ENCODE measurements at regions not wholly inside any gene's neighbourhood (a gene's known extent, or its start where the extent isn't known, plus 50 kb on each side); places are given as distances from the start of the nearest gene placed in this dataset.
"Not testable (repeated sequence)": the region's sequence is repeated elsewhere in the genome, so short reads cannot be mapped to it uniquely, and the experiment has no call there.

DNA sequence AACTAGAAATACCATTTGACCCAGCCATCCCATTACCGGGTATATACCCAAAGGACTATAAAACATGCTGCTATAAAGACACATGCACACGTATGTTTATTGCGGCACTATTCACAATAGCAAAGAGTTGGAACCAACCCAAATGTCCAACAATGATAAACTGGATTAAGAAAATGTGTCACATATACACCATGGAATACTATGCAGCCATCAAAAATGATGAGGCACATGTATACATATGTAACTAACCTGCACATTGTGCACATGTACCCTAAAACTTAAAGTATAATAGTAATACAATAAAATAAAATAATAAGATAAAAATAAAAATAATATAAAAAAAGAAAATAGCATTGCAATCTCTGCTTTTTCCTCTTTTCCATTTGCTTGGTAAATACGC, 344.7 kb downstream of the FGF10 start:
- H3K4me3 Mint-ChIP-seq; H3K4me1 Mint-ChIP-seq (ENCODE audit: low read depth); ATAC-seq; H3K27me3 Mint-ChIP-seq (ENCODE audit: low read depth); H3K27ac Mint-ChIP-seq; DNase-seq; POLR2A ChIA-PET; H3K36me3 Mint-ChIP-seq (ENCODE audit: low read depth); CTCF ChIA-PET: not testable (repeated sequence)
- peaks cover 19% of the 10 kb centered on the region for H3K9me3 Mint-ChIP-seq (ENCODE audit: insufficient read depth)

DNA sequence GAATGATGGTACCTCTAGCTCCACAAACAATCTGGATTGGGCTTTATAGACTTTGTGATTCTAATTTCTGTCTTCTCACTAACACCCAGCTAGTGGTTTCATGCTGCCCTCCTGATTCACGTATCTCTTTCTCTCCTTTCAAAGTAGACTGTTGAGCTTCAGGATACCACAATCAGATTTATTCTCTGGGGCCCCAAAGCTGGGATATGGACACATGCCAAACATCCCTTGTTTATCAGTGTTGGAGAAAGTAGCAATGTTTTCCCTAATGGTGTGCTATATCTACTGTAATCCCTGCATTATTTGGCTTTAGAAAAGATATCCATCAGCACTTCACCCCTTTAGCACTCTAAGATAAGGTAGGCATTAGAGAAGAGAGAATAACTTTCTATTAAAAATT, 361.0 kb downstream of the FGF10 start:
- Mint-ChIP-seq H3K36me3 (ENCODE audit: low read depth) (no peaks in the 10 kb centered on the region), H3K4me1 (ENCODE audit: low read depth) (no peaks in the 10 kb centered on the region), H3K27ac (no peak overlapping the region), H3K4me3 (no peak overlapping the region), H3K27me3 (ENCODE audit: low read depth) (no peaks in the 10 kb centered on the region), H3K9me3 (ENCODE audit: insufficient read depth) (no peaks in the 10 kb centered on the region)
- POLR2A ChIA-PET = no interaction called here
- CTCF ChIA-PET = no interaction called here
- no peak for DNase-seq
- ATAC-seq = no peak

DNA sequence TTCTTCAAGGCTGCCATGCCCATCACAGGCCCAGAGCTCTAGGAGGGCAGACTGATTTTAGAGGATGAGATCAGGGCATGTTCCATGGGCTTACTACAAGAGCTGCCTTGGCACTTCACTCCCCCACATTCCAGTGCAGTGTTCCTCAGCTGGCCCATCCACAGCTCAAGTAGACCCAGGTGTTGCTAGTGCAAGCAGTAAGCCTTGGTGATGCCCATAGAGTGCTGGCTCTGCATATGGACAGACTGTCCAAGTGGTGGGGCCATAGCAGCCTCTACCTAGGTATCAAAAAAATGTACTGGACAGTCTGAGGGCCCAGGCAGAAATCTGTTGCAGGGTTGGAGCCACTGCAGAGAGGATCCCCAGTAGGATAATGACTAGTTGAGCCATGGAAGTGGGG, 366.6 kb downstream of the FGF10 start:
- no peaks in the 10 kb centered on the region for H3K36me3 Mint-ChIP-seq (ENCODE audit: low read depth)
- no peak overlapping the region for H3K4me3 Mint-ChIP-seq
- no peak for ATAC-seq
- no peak overlapping the region for H3K27ac Mint-ChIP-seq
- H3K9me3 Mint-ChIP-seq (ENCODE audit: insufficient read depth) = no peaks in the 10 kb centered on the region
- POLR2A ChIA-PET = no interaction called here
- no peak for DNase-seq
- CTCF ChIA-PET = no interaction called here
- no peaks in the 10 kb centered on the region for H3K4me1 Mint-ChIP-seq (ENCODE audit: low read depth)
- H3K27me3 Mint-ChIP-seq (ENCODE audit: low read depth) = no peaks in the 10 kb centered on the region

DNA sequence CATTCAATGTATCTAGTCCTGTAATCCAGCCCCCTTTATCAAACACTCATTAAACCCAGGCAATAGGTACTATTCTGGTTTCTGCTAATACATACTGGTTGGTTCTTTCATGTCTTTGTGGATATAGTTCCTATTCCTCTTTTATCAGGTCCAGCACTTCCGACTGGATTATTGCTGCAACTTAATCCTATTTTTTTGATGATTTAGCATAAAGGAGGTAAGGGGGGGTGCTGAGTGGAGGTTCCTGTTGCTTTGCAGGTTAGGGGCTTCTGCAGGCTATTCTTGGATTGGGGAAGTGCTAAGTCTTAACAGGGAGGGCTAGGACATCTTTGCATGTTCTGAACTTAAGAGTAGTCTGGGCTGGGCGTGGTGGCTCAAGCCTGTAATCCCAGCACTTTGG, 377.7 kb downstream of the FGF10 start:
- POLR2A ChIA-PET = no interaction called here
- ATAC-seq (no peak), DNase-seq (no peak)
- H3K4me3 Mint-ChIP-seq = no peak overlapping the region
- no peaks in the 10 kb centered on the region for H3K36me3 Mint-ChIP-seq (ENCODE audit: low read depth)
- H3K27ac Mint-ChIP-seq = no peak overlapping the region
- no peaks in the 10 kb centered on the region for H3K4me1 Mint-ChIP-seq (ENCODE audit: low read depth)
- H3K9me3 Mint-ChIP-seq (ENCODE audit: insufficient read depth) = peaks cover 7% of the 10 kb centered on the region
- CTCF ChIA-PET = no interaction called here
- H3K27me3 Mint-ChIP-seq (ENCODE audit: low read depth) = no peaks in the 10 kb centered on the region

DNA sequence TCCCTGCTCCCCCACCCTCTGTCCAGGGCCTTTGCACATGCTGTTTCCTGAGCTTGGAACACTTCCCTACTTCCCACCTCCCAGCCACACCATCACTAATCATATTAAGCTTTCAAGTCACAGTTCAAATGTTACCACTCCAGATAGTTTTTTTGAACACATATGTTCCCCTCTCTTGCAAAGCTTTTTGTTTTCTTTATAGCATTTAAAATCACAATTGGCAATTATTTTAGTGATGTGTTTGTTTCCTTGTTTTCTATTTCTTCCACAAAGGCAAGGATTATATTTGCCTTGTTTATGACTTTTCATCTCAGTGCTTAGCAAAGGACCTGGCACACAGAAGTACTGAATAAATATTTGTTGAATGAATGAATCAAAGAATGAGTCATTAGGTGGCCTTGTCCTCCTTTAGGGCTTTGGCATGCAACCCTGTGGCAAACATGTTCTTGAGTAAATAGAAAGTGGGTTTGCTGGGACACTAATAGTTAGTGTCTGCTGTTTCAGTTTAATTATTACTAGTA, 386.8 kb downstream of the FGF10 start:
- Mint-ChIP-seq H3K36me3 (ENCODE audit: low read depth) (no peaks in the 10 kb centered on the region), H3K4me1 (ENCODE audit: low read depth) (no peaks in the 10 kb centered on the region), H3K4me3 (no peak overlapping the region), H3K27me3 (ENCODE audit: low read depth) (no peaks in the 10 kb centered on the region), H3K9me3 (ENCODE audit: insufficient read depth) (peaks cover 7% of the 10 kb centered on the region), H3K27ac (no peak overlapping the region)
- DNase-seq (no peak), ATAC-seq (no peak)
- ChIA-PET POLR2A (no interaction called here), CTCF (no interaction called here)

DNA sequence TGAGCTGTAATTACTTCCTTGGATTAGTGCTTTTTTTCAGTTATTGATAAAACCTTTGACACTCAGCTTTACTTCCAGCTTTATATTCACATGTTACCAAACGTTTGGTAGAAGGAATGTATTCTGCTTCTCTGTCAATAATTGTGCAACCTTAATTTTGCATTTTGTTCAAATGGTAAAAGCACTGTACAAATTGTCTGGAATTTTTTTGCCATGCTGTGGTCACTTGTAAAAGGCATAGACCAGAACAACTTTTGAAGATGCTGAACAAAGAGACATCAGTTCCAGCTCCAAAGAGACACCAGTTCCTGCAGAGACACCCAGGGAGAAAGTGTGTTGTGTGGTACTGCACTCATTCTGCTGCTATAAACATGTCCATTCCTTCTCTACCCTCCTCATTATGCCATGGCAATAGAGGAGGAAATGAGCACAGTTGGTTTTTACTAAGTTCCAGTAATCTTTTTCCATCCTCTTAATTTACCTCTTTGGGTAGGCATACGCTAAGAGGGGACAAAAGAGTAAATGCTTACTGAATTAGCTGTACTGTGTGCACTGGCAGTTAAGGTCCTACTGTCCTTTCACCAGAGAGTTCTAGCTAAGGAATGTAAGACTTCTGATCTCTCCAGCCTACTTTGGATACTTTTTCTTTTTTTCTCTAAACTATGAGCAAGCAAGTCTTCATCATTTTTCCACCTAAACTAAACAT, 387.4 kb downstream of the FGF10 start:
- DNase-seq (no peak), ATAC-seq (no peak)
- Mint-ChIP-seq H3K4me1 (ENCODE audit: low read depth) (no peaks in the 10 kb centered on the region), H3K9me3 (ENCODE audit: insufficient read depth) (peaks cover 7% of the 10 kb centered on the region), H3K36me3 (ENCODE audit: low read depth) (no peaks in the 10 kb centered on the region), H3K4me3 (no peak overlapping the region), H3K27me3 (ENCODE audit: low read depth) (no peaks in the 10 kb centered on the region), H3K27ac (no peak overlapping the region)
- ChIA-PET POLR2A (no interaction called here), CTCF (no interaction called here)

DNA sequence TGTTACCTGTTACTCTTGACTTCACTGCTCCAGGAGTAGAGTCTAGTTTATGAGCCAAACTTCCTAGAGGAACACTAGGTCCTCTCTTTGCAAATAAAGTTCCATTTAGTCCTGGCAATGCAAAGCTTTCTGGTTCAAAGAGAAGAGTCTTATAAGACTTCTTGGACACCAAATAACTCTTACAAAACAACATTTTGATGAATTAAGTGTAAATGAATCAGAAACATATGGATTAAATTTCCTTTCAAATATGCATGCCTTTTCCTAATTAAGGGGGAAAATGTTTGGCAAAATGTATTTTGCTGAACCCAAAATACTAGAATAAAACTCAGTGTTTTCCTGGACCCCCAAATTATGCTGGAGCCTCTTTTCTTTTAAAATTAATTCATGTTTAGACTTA, 388.0 kb downstream of the FGF10 start:
- Mint-ChIP-seq H3K27ac (no peak overlapping the region), H3K27me3 (ENCODE audit: low read depth) (no peaks in the 10 kb centered on the region), H3K4me3 (no peak overlapping the region), H3K9me3 (ENCODE audit: insufficient read depth) (peaks cover 7% of the 10 kb centered on the region), H3K4me1 (ENCODE audit: low read depth) (no peaks in the 10 kb centered on the region), H3K36me3 (ENCODE audit: low read depth) (no peaks in the 10 kb centered on the region)
- DNase-seq (no peak), ATAC-seq (no peak)
- CTCF ChIA-PET = no interaction called here
- POLR2A ChIA-PET = no interaction called here

DNA sequence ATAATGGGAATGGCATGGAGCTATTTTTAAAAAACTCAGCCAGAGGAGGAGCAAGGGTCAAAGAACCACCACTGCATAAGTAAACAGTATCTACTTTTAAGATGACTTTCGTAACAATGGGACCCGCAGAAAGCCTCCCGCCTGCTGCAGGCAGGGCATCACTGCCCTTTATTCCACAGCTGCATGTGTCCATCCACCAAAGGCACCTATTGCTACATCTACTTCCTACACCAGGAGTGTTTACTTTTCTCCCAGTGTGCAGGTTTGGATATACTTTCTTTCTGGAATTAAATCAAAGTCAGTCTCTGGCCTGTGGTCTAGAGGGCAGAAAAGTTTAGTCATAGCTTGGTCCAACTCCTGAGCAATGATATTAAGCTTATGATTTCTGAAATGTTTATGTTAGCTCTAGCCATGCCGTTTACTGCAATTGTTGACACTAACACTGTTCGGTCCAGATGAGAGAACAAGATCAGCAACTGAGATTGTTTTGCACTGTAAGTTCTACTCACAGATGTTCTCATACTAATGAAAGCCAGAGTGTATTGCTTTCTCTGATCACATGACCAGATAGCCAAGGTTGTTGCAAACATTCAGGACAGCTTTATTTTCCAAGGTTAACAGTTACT, 391.5 kb downstream of the FGF10 start:
- peaks cover 11% of the 10 kb centered on the region for H3K9me3 Mint-ChIP-seq (ENCODE audit: insufficient read depth)
- ATAC-seq (no peak), DNase-seq (no peak)
- POLR2A ChIA-PET = no interaction called here
- H3K4me3 Mint-ChIP-seq = no peak overlapping the region
- CTCF ChIA-PET = no interaction called here
- H3K27ac Mint-ChIP-seq = no peak overlapping the region
- no peaks in the 10 kb centered on the region for H3K4me1 Mint-ChIP-seq (ENCODE audit: low read depth)
- no peaks in the 10 kb centered on the region for H3K27me3 Mint-ChIP-seq (ENCODE audit: low read depth)
- no peaks in the 10 kb centered on the region for H3K36me3 Mint-ChIP-seq (ENCODE audit: low read depth)

DNA sequence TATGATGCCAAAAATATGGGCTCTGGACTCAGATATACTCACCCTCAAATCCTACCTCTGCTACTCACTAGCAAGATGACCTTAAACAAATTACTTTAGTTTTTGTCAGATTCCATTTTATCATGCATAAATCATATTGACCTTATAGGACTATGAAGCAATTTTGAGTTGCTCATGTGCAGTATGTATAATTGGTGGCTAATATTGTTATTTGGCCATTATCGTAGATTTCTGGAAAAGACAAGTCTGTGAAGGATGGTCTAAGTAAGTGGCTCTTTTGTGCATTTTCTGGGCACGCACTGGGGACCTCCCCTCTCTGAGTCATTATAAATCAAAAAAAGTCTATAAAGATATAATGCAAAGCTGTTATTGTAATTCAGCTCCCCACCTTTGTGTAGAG, 393.0 kb downstream of the FGF10 start:
- H3K4me3 Mint-ChIP-seq = no peak overlapping the region
- ATAC-seq (no peak), DNase-seq (no peak)
- POLR2A ChIA-PET = no interaction called here
- H3K9me3 Mint-ChIP-seq (ENCODE audit: insufficient read depth) = peaks cover 11% of the 10 kb centered on the region
- H3K4me1 Mint-ChIP-seq (ENCODE audit: low read depth) = no peaks in the 10 kb centered on the region
- H3K27ac Mint-ChIP-seq = no peak overlapping the region
- H3K27me3 Mint-ChIP-seq (ENCODE audit: low read depth) = no peaks in the 10 kb centered on the region
- H3K36me3 Mint-ChIP-seq (ENCODE audit: low read depth) = no peaks in the 10 kb centered on the region
- CTCF ChIA-PET = no interaction called here

DNA sequence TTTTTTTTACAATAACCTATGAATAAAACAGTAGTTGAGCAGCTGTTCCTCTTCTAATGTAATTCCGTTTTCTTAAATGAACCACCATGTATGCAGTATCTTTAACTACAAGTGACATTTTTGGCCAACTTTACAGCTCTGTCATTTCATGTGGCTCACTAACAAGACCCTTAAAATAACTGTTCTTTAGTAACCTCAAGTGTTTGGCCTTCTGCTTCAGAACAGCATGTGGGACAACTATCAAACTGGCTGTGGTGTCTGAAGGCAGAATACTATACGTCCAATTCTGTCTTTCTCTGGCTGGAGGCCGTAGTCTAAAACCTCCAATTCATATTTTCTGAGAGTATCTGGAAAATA, 391.4 kb downstream of the NNT start:
- DNase-seq (no peak), ATAC-seq (no peak)
- Mint-ChIP-seq H3K27ac (no peak overlapping the region), H3K27me3 (ENCODE audit: low read depth) (no peaks in the 10 kb centered on the region), H3K9me3 (ENCODE audit: insufficient read depth) (peaks cover 11% of the 10 kb centered on the region), H3K4me1 (ENCODE audit: low read depth) (no peaks in the 10 kb centered on the region), H3K36me3 (ENCODE audit: low read depth) (no peaks in the 10 kb centered on the region), H3K4me3 (no peak overlapping the region)
- CTCF ChIA-PET = no interaction called here
- POLR2A ChIA-PET = no interaction called here

DNA sequence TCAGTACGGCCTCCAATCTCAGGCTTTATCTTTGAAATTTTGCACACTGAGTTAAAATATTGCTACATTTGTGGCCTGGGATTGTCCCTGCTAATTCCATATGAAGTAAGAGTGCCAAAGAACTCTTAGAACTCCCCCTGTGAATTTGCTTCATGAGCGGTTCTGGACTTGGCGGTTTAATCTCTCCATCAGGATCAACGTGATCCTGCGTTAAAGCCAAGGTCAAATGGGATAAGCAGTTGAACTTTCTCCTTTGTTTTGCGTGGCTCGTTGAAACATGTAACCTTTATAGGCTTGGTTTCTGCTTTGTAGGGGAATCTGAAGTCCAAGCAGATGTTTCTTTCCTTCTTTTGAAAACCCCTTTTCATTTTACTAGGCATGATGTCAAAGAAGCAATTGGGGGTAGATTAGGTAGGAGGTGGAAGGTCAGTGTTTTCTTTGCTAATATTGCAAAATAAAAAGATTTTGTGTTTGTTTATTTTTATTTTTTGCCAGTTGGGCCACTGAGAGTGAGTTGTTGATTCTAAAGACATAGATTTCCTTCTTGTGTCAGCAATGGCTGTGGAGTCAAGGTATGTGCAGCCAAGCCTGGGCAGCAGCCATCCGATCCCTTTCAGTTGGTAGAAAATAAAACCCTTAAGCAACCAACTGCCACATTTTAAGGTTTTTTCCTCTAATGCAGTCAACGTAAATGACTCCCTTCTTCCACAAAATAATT, 390.8 kb downstream of the NNT start:
- ChIA-PET POLR2A (no interaction called here), CTCF (no interaction called here)
- H3K36me3 Mint-ChIP-seq (ENCODE audit: low read depth) = no peaks in the 10 kb centered on the region
- DNase-seq (no peak), ATAC-seq (no peak)
- no peak overlapping the region for H3K27ac Mint-ChIP-seq
- H3K4me1 Mint-ChIP-seq (ENCODE audit: low read depth) = no peaks in the 10 kb centered on the region
- no peak overlapping the region for H3K4me3 Mint-ChIP-seq
- no peaks in the 10 kb centered on the region for H3K27me3 Mint-ChIP-seq (ENCODE audit: low read depth)
- peaks cover 11% of the 10 kb centered on the region for H3K9me3 Mint-ChIP-seq (ENCODE audit: insufficient read depth)

DNA sequence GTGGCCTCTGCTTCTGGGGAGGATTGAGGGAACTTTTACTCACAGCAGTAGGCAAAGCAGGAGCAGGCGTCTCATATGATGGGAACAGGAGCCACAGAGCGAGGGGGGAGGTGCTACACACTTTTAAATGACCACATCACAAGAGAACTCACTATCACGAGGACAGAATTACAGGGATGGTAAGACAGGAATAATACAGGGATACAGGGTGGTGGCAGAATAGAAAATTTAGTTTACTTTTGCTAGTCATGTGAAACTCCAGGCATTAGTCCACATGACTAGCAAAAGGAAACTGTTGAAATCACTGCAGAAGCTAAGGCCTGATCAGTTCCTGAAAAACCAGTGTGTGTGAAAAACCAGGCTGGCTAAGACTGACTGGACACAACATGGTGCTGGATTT, 382.4 kb downstream of the NNT start:
- ATAC-seq (no peak), DNase-seq (no peak)
- CTCF ChIA-PET = no interaction called here
- Mint-ChIP-seq H3K27me3 (ENCODE audit: low read depth) (no peaks in the 10 kb centered on the region), H3K36me3 (ENCODE audit: low read depth) (no peaks in the 10 kb centered on the region), H3K4me1 (ENCODE audit: low read depth) (no peaks in the 10 kb centered on the region), H3K9me3 (ENCODE audit: insufficient read depth) (peaks cover 8% of the 10 kb centered on the region), H3K27ac (no peak overlapping the region), H3K4me3 (no peak overlapping the region)
- POLR2A ChIA-PET = no interaction called here

All from activated CD8-positive, alpha-beta T cell treated with anti-CD3 and anti-CD28 coated beads, Interleukin-2, amount 10 ng/mL, durations not matched to agents 7 days and 5 days (primary cell).